Spleen (tissue), 7 donors: ENCODE measurements at regions not wholly inside any gene's neighbourhood (a gene's known extent, or its start where the extent isn't known, plus 50 kb on each side); places are given as distances from the start of the nearest gene placed in this dataset.

Experiments
- POLR2A ChIP-seq, 3 donors: fragments of 450-650 bp; IDR thresholded peaks; one replicate each; pipeline ENCODE4 v1.5.1; 2017; ENCODE audit warnings: antibody characterized with exemption in 3 of 3, mild to moderate bottlenecking in 1 of 3
- POLR2AphosphoS5 ChIP-seq, 3 donors: sonication (generic); formaldehyde crosslinking; IDR thresholded peaks; one replicate each; pipeline ENCODE4 v1.5.1; 2017; ENCODE audit warnings: antibody characterized with exemption in 3 of 3
- TF ChIP-seq, protein P1 (sequence below), 11 experiments: fragments of 200-600 bp in 7 of 11; fragments of 450-650 bp in 4 of 11; sonication (generic) in 4 of 11; IDR thresholded peaks in 8 of 11; conservative IDR thresholded peaks in 3 of 11; 1 replicate in 7 of 11; 2 replicates in 4 of 11; pipeline versions ENCODE4 v1.4.0 to v1.8.0; 2016 to 2021; ENCODE audit warnings: antibody characterized with exemption in 11 of 11, inconsistent platforms in 4 of 11, mild to moderate bottlenecking in 1 of 11
- donor health status: DM: no; HTN: no; CAD: no; lungs with moderate emphysema.
- donor health status: DM: no; HTN: no; CAD: no.
- donor health status: DM: no; HTN: no; CAD: no.

DNA sequence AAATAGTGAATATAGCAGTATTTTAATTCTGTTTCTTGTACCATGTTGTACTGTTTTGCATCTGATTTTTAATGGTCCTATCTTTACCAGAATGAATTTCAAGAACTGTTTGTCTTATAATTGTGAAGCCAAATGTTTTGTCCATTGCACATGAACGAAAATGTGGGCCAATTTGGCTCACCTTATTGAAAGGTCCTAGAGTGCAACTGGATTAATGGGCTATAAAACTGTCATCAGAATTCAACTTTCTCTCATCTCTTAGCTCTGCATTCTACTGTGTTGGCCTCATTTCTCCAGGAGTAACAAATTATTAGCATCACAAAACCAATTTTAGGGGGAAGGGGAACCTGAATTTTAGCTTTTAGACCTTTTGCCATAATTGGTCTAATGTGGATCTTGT, 179.4 kb upstream of the NUDT12 start:
- TF ChIP-seq, protein P1, sequence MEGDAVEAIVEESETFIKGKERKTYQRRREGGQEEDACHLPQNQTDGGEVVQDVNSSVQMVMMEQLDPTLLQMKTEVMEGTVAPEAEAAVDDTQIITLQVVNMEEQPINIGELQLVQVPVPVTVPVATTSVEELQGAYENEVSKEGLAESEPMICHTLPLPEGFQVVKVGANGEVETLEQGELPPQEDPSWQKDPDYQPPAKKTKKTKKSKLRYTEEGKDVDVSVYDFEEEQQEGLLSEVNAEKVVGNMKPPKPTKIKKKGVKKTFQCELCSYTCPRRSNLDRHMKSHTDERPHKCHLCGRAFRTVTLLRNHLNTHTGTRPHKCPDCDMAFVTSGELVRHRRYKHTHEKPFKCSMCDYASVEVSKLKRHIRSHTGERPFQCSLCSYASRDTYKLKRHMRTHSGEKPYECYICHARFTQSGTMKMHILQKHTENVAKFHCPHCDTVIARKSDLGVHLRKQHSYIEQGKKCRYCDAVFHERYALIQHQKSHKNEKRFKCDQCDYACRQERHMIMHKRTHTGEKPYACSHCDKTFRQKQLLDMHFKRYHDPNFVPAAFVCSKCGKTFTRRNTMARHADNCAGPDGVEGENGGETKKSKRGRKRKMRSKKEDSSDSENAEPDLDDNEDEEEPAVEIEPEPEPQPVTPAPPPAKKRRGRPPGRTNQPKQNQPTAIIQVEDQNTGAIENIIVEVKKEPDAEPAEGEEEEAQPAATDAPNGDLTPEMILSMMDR (IDR thresholded peaks at IDR 0.05 in 8 of 11, conservative IDR thresholded peaks at IDR 0.05 in 3 of 11): no peak
- TF ChIP-seq POLR2A (IDR thresholded peaks at IDR 0.05) (no peak), POLR2AphosphoS5 (IDR thresholded peaks at IDR 0.05) (no peak)
